ENCODE measurements at regions not wholly inside any gene's neighbourhood (a gene's known extent, or its start where the extent isn't known, plus 50 kb on each side); places are given as distances from the start of the nearest gene placed in this dataset.

DNA sequence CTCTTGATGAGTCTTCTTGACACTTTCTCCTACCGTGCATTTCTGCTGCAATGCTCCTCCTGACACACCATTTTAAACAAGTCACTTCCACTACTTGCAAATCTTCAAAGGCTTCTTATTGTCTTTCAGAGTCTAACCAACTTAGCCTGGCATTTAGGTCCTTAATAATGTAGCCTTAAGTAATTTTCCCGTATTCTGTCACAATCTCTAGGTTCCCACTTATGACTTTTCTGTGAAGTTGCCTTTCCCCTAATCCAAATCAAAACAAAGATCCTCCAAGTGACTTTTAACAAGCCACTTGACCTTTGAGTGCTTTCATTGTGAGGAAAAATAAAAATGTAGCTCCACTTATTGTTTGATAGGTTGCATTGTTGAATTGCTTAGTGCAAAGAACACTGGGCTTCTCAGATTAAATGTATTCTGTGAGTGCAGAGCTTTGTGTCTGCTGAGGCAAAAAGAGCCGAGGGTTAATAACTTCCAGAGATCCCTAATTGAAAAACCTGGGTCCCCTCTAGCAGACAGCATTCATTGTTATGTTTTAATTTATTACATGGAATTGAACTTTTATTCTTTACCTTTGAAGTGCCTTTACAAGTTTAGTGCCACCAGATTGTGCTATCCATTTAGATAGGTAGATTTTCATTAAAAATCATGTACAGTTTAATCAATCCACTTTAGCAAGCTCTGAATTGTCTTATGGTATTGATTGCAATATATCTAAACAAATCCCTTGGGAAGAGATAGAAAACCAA lies 341.7 kb upstream of the TYRP1 start:
- Histone ChIP-seq H3K4me1 (ENCODE audit: low read depth) (peaks cover 3% of the 10 kb centered on the region), H3K4me3 (no peak overlapping the region), H3K27me3 (no peaks in the 10 kb centered on the region), H3K27ac (no peak overlapping the region), H3K9me3 (ENCODE audit: low read depth) (no peaks in the 10 kb centered on the region), H3K36me3 (no peaks in the 10 kb centered on the region)
- TF ChIP-seq, protein P1, sequence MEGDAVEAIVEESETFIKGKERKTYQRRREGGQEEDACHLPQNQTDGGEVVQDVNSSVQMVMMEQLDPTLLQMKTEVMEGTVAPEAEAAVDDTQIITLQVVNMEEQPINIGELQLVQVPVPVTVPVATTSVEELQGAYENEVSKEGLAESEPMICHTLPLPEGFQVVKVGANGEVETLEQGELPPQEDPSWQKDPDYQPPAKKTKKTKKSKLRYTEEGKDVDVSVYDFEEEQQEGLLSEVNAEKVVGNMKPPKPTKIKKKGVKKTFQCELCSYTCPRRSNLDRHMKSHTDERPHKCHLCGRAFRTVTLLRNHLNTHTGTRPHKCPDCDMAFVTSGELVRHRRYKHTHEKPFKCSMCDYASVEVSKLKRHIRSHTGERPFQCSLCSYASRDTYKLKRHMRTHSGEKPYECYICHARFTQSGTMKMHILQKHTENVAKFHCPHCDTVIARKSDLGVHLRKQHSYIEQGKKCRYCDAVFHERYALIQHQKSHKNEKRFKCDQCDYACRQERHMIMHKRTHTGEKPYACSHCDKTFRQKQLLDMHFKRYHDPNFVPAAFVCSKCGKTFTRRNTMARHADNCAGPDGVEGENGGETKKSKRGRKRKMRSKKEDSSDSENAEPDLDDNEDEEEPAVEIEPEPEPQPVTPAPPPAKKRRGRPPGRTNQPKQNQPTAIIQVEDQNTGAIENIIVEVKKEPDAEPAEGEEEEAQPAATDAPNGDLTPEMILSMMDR (IDR thresholded peaks at IDR 0.05; ENCODE audit: low read depth, low read length): no peak
- DNase-seq (ENCODE audit: low read depth in 1 of 2, low spot score in 1 of 2): no peak

DNA sequence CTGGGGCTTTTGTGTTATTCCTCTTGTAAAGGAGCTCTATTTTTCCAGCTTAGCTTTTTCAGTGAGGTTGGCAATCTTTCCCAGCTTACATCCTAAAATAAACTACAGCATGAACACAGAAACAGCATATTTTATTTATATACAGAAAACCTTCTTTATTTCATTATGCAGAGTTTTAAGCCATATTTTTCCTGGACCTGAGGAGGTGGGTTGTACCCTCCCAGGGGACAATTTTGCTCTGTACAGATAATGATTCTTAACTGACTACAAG lies 341.2 kb upstream of the TYRP1 start:
- no peak overlapping the region for H3K4me3 ChIP-seq
- H3K27ac ChIP-seq: no peak overlapping the region
- peaks cover 3% of the 10 kb centered on the region for H3K4me1 ChIP-seq (ENCODE audit: low read depth)
- H3K9me3 ChIP-seq (ENCODE audit: low read depth): no peaks in the 10 kb centered on the region
- H3K36me3 ChIP-seq: no peaks in the 10 kb centered on the region
- TF ChIP-seq, protein P1 (IDR thresholded peaks at IDR 0.05; ENCODE audit: low read depth, low read length): no peak
- H3K27me3 ChIP-seq: no peaks in the 10 kb centered on the region
- no peak for DNase-seq (ENCODE audit: low read depth in 1 of 2, low spot score in 1 of 2)

DNA sequence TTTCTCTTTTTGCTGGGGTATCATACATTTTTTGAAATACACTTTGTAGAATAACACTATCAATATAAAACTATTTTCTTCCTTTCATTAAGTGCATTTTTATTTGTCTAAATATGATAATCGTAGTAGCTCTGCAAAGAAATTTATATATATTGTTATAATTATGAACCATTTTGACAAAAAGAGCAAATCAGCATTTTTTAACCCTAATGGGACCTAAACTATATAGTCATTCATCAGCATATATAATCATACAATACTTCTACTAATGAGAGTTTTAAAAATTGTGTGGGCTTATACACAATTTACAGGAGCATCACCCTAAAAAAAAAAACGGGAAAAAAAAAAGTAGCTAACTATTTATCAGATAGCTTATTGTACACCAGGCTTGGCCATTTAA lies 329.7 kb upstream of the TYRP1 start:
- TF ChIP-seq, protein P1 (IDR thresholded peaks at IDR 0.05; ENCODE audit: low read depth, low read length): no peak
- no peak overlapping the region for H3K27ac ChIP-seq
- H3K27me3 ChIP-seq: no peaks in the 10 kb centered on the region
- no peaks in the 10 kb centered on the region for H3K9me3 ChIP-seq (ENCODE audit: low read depth)
- H3K4me1 ChIP-seq (ENCODE audit: low read depth): peaks cover 25% of the 10 kb centered on the region
- no peak overlapping the region for H3K4me3 ChIP-seq
- no peaks in the 10 kb centered on the region for H3K36me3 ChIP-seq
- DNase-seq (ENCODE audit: low read depth in 1 of 2, low spot score in 1 of 2): no peak

DNA sequence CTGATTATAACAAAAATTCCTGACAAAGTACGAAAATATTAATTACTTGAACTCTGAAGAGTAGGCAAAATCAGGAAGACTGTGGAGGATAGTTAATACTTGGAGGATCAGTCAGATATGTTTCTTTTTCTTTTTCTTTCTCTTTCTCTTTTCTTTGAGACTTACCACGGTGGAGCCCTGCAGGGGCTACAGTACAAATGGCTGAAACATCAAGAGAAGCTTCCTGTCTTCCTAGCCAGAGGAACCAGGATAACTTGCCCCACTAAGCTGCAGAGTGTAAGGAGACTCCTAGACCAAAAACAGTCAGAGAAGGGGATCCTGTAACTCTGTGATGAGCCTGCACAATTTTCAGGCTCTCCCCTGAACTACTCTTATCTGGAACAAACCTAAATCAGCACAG lies 324.6 kb upstream of the TYRP1 start:
- no peaks in the 10 kb centered on the region for H3K9me3 ChIP-seq (ENCODE audit: low read depth)
- no peaks in the 10 kb centered on the region for H3K36me3 ChIP-seq
- H3K4me1 ChIP-seq (ENCODE audit: low read depth): no peaks in the 10 kb centered on the region
- H3K27me3 ChIP-seq: no peaks in the 10 kb centered on the region
- DNase-seq (ENCODE audit: low read depth in 1 of 2, low spot score in 1 of 2): no peak
- H3K4me3 ChIP-seq: no peak overlapping the region
- H3K27ac ChIP-seq: no peak overlapping the region
- TF ChIP-seq, protein P1 (IDR thresholded peaks at IDR 0.05; ENCODE audit: low read depth, low read length): no peak

DNA sequence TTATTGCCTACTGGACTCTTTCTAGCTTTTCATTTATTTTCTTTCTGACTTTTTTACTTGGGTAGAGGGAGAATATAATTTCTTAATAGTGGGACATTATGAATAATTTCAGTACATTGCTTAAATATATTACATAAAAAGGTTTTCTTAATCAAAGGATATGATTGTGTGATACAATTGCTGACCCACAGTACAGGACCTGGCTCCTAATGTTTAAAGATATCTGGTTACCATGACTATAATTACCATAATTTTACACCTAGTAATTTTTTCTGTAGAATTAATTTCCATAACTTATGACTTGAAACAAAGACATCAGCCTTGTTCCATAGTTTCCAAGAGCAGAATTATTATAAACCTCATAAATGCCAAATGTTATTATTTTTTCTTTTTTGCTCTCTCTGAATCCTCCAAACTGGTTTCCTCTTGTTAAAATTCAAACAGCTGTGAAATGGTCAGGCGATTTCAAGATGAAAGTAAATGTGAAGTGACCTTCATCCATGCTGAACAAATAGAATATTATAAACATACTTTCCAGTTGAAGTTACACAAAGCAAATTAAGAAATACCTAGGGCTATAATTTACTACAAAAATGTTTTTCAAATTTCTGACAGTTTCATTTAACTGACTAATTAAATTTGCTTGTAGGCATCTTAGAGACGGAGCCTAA lies 301.2 kb upstream of the TYRP1 start:
- Histone ChIP-seq H3K27ac (no peak overlapping the region), H3K4me1 (ENCODE audit: low read depth) (no peaks in the 10 kb centered on the region), H3K9me3 (ENCODE audit: low read depth) (no peaks in the 10 kb centered on the region), H3K36me3 (no peaks in the 10 kb centered on the region), H3K27me3 (no peaks in the 10 kb centered on the region), H3K4me3 (no peak overlapping the region)
- TF ChIP-seq, protein P1 (IDR thresholded peaks at IDR 0.05; ENCODE audit: low read depth, low read length): no peak
- DNase-seq (ENCODE audit: low read depth in 1 of 2, low spot score in 1 of 2): no peak
